ENCODE measurements at regions not wholly inside any gene's neighbourhood (a gene's known extent, or its start where the extent isn't known, plus 50 kb on each side); places are given as distances from the start of the nearest gene placed in this dataset.

GRCh38 chr4:96097693-96098092, 257.8 kb downstream of the PDHA2 start:
- DNase-seq (ENCODE audit: low spot score), result no peak

- DNase-seq (ENCODE audit: low spot score), result no peak
Measured at GRCh38 chr4:96099031-96099430, 259.1 kb downstream of the PDHA2 start.

GRCh38 chr4:96102541-96103026, 262.7 kb downstream of the PDHA2 start:
- DNase-seq (ENCODE audit: low spot score), result no peak

DNA sequence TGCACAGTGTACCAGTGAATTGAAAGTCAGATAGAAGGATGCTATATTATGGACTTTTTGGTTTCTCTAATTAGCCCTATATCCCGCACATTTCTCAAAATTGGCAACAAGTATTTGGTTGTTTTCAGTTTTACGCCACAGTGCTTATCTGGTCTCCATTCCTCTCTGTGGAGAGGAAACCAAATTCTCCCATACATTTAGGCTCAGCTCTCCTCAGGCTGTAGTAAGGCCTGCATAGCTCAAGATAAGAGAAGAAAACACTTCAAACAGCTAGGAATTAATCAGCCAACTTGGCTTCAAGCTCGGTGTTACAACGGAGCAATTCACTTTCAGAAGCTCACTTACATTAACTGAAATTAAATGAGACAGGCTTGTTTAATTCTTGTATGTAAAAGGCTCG, 263.2 kb downstream of the PDHA2 start:
- DNase-seq (ENCODE audit: low spot score), result no peak

- no peak for DNase-seq (ENCODE audit: low spot score)
Measured at GRCh38 chr4:96108146-96108545, 268.3 kb downstream of the PDHA2 start.

DNA sequence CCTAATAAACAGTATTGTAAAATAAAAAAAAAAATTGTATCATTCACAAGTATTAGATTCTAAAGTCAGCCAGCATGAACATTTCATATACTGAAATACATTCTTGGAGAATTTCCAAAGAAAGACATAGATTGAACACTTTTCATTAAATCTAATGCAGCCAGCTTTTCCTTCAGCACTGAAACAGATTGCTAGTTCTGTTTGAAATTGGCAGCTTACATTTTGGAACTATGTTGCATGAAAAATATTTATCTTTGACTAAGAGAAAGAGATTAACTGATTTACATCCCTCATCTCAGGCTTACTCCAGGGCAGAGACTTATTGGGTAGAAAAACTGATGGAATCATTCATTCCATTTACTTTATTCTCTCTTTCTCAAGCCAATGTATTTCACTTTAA, 272.7 kb downstream of the PDHA2 start:
- DNase-seq (ENCODE audit: low spot score), result no peak

GRCh38 chr4:96120206-96120605, 280.3 kb downstream of the PDHA2 start:
- DNase-seq (ENCODE audit: low spot score), result no peak

DNA sequence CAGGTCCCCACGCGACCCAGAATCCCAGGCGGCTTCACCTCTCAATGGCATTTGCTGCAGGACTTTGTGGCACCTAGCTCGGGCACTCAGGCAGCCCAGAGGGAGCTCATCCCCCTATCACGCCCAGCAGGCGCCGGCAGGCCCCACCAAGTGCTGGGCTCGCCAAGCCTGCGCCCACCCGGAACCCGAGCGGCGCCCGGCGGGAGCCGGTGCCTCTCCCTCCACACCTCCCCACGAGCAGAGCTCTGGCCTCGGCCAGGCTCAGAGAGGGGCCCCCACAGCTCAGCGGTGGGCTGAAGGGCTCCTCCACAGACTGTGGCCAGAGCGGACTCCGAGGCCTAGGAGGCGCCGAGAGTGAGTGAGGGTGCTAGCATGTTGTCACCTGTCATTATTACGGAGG, 286.3 kb downstream of the PDHA2 start:
- DNase-seq (ENCODE audit: low spot score), result no peak

GRCh38 chr4:96131186-96131585, 291.3 kb downstream of the PDHA2 start:
- DNase-seq (ENCODE audit: low spot score), result no peak

- DNase-seq (ENCODE audit: low spot score), result no peak
Measured at GRCh38 chr4:96134806-96135205, 294.9 kb downstream of the PDHA2 start.

DNA sequence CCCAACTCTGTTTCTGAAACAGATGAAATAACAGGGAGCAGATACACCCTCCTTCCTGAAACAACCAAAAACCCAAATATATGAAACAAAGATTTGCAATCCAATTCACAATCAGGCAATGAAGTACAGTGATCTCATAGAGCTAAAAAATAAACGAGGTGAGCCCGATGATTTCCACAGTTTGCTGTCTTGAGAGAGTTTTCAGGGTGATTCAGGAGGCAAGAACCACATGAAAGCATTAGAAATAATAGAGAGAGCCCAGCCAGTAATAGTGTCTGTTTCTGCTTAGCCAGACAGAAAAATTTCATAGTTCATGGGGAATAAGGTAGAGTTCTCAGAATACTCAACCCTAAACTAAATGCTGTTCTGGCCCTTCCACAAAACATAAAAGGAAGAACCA, 296.2 kb downstream of the PDHA2 start:
- DNase-seq (ENCODE audit: low spot score), result no peak

GRCh38 chr4:96139251-96139929, 299.5 kb downstream of the PDHA2 start:
- no peak for DNase-seq (ENCODE audit: low spot score)

DNA sequence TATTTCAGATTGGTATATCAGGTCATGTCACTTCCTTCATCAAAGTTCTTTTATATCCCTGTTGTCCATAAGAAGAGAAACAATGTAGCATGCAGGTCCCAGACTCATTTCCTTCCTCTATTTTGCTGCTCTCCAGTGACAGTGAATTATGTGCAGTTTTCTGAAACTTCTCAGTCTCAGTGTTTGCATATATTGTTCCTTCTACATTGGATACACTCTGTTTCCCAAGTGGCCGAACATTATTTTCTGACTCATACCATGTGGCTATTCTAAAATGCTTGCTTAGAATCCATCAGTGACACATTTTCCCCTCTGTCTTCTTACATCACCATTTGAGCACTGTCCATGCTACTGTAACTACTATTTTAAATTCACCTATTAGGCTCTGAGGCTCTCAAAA, 305.7 kb downstream of the PDHA2 start:
- no peak for DNase-seq (ENCODE audit: low spot score)

DNA sequence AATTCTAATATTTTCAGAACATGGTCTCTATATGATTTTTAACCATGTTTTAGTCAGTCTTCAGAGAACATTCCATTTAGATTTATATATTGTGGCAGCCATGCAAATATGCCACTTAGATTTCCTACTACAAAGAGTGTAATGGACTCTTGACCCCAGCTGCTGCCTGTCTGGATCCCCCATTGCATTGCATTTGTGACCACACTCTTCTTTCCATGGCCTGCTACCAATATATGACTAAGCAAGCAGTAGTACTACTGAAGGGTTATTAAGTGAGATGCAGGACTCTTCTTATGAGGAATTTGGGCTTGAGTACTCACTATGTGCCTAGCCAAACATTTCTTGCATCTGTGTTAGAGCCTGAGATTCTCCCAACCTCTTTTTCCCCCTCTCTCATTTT, 306.8 kb downstream of the PDHA2 start:
- no peak for DNase-seq (ENCODE audit: low spot score)

DNA sequence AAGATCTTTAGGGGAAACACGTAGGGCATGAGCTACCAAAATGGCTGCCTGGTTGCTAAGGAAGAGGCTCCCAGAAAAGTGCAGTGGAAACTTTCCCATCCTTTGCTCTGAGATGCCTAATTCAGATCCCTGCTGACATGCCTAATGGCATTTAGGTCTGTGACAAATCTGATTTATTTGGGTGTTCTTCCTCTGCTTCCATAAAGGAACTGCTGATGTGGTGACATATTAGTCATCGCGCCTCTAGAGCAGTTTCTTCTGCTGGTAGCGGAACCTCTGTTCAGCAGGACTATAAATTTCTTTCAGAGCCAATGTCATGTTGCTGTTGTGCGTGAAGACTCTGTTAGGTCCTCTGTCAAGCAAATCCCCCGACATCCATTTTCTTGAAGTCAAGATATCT, 310.0 kb downstream of the PDHA2 start:
- peak; percentile 34 for DNase-seq (ENCODE audit: low spot score)

DNA sequence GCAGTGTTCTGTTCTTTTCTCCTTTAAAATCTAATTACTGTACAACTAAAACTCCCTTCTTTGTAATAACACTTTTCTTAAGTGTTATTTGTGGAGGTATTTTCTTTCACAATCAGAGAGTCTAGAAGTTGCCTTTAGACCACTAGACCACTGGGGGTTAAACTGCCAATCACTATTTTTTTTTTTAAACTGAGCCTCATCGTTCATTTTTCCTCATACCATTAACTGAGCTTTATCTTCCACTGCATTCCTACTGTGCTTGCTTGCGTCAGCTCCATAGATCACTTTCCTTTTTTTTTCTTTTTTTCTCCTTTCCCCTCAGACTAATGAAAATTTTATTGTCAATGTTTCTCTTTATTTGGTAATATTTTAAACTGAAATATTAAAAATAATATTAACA, 310.6 kb downstream of the PDHA2 start:
- DNase-seq (ENCODE audit: low spot score), result no peak

GRCh38 chr4:96152824-96153223, 312.9 kb downstream of the PDHA2 start:
- DNase-seq (ENCODE audit: low spot score), result no peak

GRCh38 chr4:96154676-96155075, 314.8 kb downstream of the PDHA2 start:
- no peak for DNase-seq (ENCODE audit: low spot score)

GRCh38 chr4:96162636-96163035, 322.7 kb downstream of the PDHA2 start:
- no peak for DNase-seq (ENCODE audit: low spot score)

DNA sequence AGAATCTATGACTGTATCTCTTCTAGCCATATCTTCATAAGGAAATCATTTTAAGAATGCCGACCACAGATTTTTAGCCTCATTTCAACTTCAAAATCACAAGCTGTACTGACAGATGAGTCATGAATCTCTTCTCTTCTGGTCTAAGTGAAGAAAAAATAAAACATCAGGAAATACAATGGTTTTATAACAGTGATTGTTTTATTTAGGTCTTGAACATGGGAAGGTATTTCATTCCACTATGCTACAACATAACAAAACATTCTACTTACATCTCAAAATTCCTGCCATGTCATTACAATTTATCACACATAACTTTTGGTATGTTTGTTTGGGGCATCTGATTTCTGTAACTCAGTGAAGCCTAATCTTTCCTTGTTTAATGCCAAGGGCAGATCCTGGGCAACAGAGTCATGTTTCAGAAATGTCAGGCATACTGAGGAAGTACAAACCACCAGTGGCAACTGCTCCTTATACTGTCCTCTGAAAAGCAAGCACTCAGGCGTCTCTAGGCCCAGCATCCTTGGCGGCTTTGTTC, 325.0 kb downstream of the PDHA2 start:
- DNase-seq (ENCODE audit: low spot score), result no peak

- DNase-seq (ENCODE audit: low spot score), result no peak
Measured at GRCh38 chr4:96166806-96167205, 326.9 kb downstream of the PDHA2 start.

DNA sequence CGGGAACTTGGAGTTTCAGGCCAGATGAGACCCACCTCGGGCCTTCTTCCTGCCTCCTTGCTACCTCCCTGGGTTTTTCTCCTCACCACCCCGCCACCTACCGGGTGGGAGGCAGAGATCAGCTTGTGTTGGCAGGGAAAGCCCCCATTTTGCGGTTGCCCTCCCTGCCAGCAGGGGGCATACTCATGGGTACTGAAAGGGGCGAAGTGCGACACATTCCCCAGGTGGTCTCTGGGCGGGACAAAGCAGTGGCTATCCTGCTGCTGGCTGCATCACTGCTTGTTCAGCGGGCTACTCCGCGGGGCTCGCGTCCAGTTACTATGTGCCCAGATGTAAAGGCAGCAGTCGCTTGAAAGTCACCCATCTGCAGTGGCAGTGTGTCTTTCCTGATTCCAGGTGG, 330.3 kb downstream of the PDHA2 start:
- DNase-seq (ENCODE audit: low spot score), result no peak

DNA sequence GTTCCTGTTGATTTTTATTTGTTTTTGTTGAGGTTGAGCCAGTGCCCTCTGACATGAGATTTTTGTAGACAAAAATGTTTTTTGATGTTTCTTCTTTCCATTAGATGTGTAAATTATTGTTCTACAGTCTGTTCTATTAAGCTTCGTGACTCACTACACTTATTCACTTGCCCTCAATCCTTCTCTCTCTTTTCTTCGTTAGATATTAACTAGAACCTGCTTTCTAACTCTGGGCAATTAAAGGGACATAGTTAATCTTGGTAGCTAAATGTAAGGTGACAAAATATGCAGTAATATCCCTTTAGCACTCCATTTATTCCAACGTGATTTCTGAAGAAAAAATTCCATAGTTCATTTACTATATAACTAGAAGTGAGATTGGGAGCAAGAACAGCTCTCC, 333.9 kb downstream of the PDHA2 start:
- no peak for DNase-seq (ENCODE audit: low spot score)

DNA sequence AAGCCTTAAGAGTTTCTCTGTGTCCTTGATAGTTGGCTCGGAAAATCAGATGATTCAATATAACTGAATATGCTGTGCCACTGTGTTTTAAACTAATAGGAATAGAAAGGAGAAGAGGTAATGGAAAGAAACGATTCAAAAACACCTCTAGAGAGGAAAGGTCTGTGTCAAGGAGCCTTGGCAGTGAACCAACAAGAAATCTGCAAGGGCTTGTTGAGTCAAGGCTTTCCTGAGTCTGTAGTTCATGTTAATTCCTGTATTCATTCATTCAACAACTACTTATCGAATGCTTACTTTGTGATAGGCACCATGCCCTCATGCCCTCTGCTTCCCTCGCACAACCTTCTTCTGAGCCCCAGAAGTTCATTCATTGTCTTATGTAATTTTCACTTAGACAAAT, 336.0 kb downstream of the PDHA2 start:
- DNase-seq (ENCODE audit: low spot score), result no peak
